ELR (cell line): ENCODE measurements at regions not wholly inside any gene's neighbourhood (a gene's known extent, or its start where the extent isn't known, plus 50 kb on each side); places are given as distances from the start of the nearest gene placed in this dataset.

Experiments used
- DNase-seq: peaks from one replicate; pipeline ENCODE4 v3.0.0-alpha.2; 2015; ENCODE audit warnings: low read depth

DNA sequence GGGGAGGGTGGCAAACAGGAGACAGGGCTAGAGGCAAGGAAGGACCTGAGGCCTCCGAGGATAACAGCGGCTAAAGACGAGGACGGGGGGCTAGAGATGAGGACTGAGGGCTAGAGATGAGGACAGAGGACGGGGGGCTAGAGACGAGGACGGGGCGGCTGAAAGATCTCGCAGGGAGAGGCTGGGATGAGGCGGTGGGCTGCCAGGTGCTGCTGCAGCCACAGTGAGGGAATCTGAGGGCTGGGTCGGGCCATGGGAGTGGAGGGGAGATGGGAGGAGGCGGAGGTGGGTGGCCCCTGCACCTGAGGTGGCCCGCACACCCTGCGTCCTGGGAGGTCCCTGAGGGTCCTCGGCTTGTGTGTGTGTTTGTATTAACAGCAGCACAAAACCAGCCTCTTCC lies 350.2 kb upstream of the SALL3 start:
- no peak for DNase-seq

DNA sequence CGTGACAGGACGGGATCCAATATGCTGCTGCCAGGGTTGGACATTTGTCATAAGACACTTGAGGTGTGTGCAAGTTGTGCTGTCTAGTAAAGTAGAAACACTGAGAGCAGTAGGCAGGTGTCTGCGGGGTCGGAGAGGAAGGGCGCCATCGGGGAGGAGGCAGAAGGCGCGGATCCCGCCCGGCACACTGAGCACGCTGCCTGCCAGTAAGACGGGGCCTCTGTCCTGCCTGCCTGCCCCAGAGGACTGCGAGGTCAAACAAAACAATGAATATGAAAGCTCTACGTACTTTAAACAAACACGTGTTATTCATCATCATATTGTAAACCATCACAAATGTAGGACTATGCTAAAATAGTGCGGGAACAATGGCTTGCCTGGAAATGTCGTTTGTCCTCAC lies 349.3 kb upstream of the SALL3 start:
- DNase-seq: no peak

DNA sequence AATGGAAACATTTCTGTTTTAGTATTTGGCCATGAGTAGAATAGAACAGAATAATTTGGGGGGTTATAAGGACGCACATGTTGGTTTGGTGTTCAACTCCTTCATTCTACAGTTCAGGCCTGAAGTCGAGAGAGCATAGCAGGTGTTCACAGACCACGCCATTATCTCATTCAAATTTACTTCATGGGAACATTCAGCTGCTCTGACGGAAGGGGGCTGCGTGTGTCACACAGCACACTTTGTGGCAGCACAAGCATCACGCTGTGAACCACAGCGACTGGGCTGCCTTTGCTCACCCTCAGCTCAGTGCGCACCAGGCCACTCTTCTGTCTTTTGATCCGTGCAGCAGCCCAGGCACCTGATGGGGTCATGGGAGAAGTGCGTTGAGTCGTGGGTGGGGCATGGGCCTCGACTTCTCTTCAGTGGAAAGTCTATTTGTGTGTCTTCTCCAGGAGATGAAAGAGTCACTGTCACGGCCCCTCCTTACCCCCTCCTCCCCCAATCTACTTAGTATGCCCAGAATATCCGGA lies 348.6 kb upstream of the SALL3 start:
- no peak for DNase-seq

DNA sequence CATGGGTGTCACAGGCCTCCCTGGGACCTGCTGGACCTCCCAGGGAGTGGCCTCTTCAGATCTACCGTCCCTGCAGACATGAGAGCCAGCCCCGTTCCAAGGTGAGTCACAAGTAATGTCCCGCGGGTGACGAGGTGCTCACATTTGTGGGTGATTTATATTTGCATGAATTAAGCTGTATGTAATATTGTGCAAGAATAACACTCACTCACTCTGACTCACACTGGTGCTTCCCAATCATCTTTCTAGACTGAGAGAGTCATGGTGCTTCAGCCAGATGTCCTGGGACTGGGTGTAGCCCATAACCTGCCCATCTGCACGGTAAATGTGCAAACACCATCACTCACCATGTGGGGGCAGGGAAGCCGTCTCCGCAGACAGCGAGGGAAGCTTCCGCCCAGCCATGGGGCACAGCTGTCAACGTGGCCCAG lies 347.5 kb upstream of the SALL3 start:
- DNase-seq: peak; percentile 2

DNA sequence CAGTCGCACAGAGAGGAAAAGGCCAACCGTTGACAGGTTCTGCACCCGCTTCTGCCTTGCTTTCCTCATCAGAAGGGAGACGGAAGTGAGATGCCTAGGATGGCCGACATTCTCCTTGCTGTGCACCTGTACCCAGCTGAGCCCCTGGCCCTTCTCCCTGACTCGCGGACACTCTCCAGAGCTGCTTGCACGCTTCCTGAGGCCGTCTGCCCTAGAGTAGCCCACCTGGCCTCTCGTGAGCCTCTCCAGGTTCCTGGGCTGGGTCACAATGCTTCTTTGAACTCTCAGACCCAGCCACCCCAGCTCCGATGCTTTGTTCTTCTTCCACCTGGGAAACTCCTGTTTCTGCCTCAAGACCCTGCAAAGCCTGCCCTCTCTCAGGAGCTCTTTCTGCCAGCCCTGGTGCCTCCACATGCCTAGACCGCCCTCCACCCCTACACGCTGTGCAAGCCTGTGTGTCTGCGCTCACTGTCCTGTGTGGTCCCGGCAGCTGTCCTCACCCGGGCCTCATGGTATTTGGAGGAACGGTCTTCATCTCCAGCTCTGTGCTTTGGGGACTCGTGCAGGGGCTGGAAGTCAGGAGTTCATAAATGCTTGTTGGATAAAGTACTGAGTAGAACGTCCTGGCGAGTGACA lies 345.4 kb upstream of the SALL3 start:
- no peak for DNase-seq

GRCh38 chr18:78635093-78635800 lies 344.4 kb upstream of the SALL3 start:
- DNase-seq: no peak

- no peak for DNase-seq
Observed at GRCh38 chr18:78636260-78636659, 343.4 kb upstream of the SALL3 start.

GRCh38 chr18:78637442-78638402 lies 341.9 kb upstream of the SALL3 start:
- DNase-seq: no peak

GRCh38 chr18:78639006-78639950 lies 340.3 kb upstream of the SALL3 start:
- DNase-seq: no peak

DNA sequence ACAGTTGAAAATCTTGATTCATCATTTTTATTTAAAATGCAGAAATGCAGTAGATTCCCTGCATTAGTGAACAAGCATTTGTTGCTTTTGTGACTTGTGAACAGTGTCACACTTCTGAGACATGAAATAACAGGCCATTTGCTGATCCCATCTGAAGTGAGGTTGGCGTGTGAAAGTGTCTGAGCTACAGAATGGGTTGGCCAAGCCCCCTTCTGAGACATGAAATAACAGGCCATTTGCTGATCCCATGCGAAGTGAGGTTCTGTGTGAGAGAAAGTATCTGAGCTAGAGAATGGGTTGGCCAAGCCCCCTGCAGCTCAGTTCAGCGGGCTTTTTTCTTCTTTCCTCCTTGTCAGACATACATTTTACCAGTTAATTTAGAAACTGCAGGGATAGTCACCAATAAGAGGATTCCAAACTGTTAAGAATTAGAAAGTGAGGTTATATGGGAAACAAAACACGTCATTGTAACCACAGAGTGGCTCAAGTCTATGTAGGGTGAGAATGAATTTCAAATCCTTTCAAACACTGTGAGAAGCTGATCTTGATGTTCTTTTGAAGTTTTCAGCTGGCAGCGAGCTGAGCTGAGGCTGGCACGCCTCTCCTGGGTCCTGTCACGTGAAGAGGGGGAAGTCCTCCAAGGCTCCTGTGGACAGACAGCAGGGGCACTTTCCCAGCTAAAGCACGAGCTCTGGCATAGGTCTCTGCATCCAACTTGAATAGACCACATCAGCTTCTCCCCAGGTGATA lies 339.2 kb upstream of the SALL3 start:
- no peak for DNase-seq

GRCh38 chr18:78641689-78642231 lies 337.9 kb upstream of the SALL3 start:
- DNase-seq: no peak

DNA sequence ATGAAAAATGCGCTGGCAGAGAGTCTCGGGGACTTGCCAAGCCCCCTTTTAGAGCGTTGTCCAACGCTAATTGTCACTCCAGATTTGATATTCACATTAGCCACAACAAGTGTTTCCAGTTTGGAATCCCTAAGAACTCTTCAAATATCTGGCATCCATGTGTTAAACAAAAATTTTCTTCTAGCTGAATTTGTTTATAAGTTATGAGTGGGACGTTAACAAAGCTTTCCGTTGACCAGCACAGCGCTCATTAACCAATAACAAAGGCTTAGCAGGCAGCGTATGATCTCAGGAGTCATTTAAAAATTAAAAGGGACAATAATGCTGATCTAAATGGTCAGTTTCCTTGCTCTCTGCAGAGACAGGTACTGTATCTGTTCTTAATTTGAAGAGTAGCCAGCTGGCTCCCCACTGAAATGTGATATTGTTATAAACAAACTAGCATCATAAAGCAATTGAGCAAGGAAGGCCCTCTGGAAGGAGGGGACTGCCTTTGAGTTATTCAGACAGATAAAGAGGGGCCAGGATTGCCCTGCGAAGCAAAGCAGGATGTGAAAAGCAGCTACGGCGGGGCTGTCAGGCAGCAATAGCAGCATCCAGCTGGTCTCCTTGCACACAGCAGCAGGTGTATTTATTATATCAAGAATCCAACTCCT lies 337.2 kb upstream of the SALL3 start:
- no peak for DNase-seq

GRCh38 chr18:78643004-78643403 lies 336.6 kb upstream of the SALL3 start:
- DNase-seq: no peak

- no peak for DNase-seq
Observed at GRCh38 chr18:78643981-78644380, 335.6 kb upstream of the SALL3 start.

- DNase-seq: no peak
Observed at GRCh38 chr18:78645216-78645615, 334.4 kb upstream of the SALL3 start.

DNA sequence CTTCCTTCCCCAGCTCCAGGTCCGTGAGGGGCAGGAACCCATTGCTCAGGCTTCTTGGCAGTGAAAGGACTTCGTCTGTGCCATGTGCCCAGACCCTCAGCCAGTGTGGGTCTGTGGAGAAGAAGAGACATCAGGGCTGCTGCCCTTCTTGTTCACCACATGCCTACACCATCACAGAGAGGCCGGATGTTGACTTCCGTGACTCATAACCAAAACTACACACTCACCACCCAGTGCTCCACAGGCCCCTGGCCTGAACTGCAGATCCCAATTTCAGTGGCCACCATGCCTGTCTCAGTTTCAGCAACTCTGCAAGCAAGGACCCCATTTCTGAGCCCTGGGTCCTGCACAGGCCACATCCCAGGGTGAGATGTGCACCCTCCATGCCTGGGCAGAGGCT lies 332.6 kb upstream of the SALL3 start:
- no peak for DNase-seq

- no peak for DNase-seq
Observed at GRCh38 chr18:78649421-78649820, 330.2 kb upstream of the SALL3 start.

DNA sequence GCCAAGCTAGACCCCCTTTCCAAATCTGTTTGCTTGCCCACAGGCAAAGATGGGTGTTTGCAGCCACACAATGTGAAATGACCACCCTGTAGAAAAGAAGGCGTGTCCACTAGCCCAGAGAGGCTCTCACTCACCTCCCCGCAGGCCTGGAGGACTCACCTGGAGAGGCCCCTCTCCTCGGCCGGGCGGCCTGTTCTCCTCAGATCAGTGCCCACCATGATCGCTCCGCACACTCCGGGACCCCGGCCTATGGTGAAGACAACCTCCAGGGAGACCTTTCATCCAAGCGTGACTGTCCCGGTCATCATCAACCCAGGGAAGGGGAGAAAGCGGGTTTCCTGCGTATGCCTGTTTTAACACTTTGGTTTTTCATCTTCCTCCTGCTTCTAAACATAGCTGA lies 328.7 kb upstream of the SALL3 start:
- DNase-seq: no peak

- DNase-seq: no peak
Observed at GRCh38 chr18:78652001-78652545, 327.5 kb upstream of the SALL3 start.

DNA sequence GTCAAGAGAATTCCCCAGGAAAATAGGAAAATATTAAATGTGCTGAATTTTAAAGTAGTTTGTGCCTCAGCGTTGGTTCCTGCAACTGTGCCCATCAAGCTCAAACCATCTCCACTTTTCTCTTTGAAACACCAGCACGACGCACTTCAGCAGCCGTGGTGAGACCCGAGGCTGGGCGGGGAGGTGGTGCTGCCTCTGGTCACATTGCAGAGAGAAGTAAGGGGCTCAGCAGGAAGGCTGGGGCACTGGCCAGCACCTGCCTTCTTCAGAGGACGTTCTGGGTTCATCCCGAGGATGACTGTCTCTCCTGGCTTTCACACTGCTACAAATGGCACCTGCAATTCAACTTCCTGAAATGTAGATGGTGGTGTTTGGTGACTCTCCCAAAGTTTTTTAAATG lies 323.7 kb upstream of the SALL3 start:
- DNase-seq: no peak
